Small intestine (tissue), 7 donors: ENCODE measurements at regions not wholly inside any gene's neighbourhood (a gene's known extent, or its start where the extent isn't known, plus 50 kb on each side); places are given as distances from the start of the nearest gene placed in this dataset.
"Not testable (repeated sequence)": the region's sequence is repeated elsewhere in the genome, so short reads cannot be mapped to it uniquely, and the experiment has no call there.

Source experiments
- DNase-seq, 2 donors: peaks; one replicate each; pipeline versions ENCODE4 v3.0.0 to v3.0.0-alpha.2; 2013
- FAIRE-seq: peaks from 2 replicates; lab custom pipeline; 2012; peaks lifted over from hg19 to GRCh38; lab: Jason Lieb, UNC
- H3K27ac ChIP-seq, 3 donors: one replicate each; pipeline ENCODE4 v1.5.1; 2013; ENCODE audit warnings: low read length in 2 of 3, mild to moderate bottlenecking in 2 of 3, control low read depth in 1 of 3, inconsistent platforms in 1 of 3, low read depth in 1 of 3, moderate library complexity in 1 of 3
- H3K27me3 ChIP-seq, 3 donors: one replicate each; pipeline ENCODE4 v1.6.1; 2013; ENCODE audit warnings: low read length in 3 of 3, inconsistent platforms in 1 of 3; ENCODE audit not compliant: control insufficient read depth in 3 of 3, insufficient read depth in 3 of 3
- H3K36me3 ChIP-seq, 3 donors: one replicate each; pipeline ENCODE4 v1.6.1; 2013; ENCODE audit warnings: low read length in 3 of 3, inconsistent platforms in 1 of 3, low read depth in 1 of 3, mild to moderate bottlenecking in 1 of 3, moderate library complexity in 1 of 3; ENCODE audit not compliant: control insufficient read depth in 3 of 3, insufficient read depth in 2 of 3
- H3K4me1 ChIP-seq, 3 donors: one replicate each; pipeline ENCODE4 v1.6.1; 2013; ENCODE audit warnings: low read length in 2 of 3, inconsistent platforms in 1 of 3, low read depth in 1 of 3, mild to moderate bottlenecking in 1 of 3, moderate library complexity in 1 of 3; ENCODE audit not compliant: control insufficient read depth in 3 of 3, insufficient read depth in 2 of 3
- H3K4me3 ChIP-seq, 3 donors: one replicate each; pipeline ENCODE4 v1.5.1; 2013; ENCODE audit warnings: low read length in 3 of 3, control low read depth in 1 of 3, inconsistent platforms in 1 of 3, low read depth in 1 of 3, mild to moderate bottlenecking in 1 of 3, moderate library complexity in 1 of 3
- H3K9me3 ChIP-seq, 2 donors: one replicate each; pipeline ENCODE4 v1.6.1; 2013; ENCODE audit warnings: low read depth in 1 of 2, low read length in 1 of 2; ENCODE audit not compliant: control insufficient read depth in 2 of 2, insufficient read depth in 1 of 2
- WGBS, 3 donors: extraction: QIAGEN DNeasy Blood & Tissue Kit; methylation state at CpG; one replicate each; pipeline ENCODE4 v1.1.7; 2013; 5-methylcytosine and 5-hydroxymethylcytosine counted together
- donor health status: healthy with polysubstance abuse.
- donor health status: control.
- donor health status: control.
- donor health status: Bipolar disorder and iron deficiency.
- donor health status: healthy.

DNA sequence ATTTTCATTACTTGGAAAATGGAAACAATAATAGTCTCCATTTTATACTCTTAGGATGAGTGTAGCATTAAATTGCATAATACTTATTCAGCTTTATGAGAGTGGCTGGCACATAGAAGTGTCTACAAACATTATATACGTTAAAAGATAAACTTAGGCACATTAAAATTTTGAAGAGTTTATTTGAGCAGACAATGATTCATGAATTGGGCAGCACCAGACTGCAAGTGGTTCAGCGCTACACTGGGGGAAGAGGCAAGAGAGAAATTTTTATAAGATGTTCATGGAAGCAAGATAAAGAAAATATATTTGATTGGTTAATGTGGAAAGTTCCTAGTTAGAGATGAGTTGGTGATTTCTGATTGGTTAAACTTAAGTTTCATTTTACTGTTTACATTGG is 243.7 kb downstream of the RASEF start:
- H3K27me3 ChIP-seq, result no peaks in the 10 kb centered on the region
- no peak for FAIRE-seq
- WGBS, 3 donors, result 75 to 78% (median 76%) methylated on average over 2 of the region's 2 CpGs
- DNase-seq, result no peak
- no peaks in the 10 kb centered on the region for H3K36me3 ChIP-seq
- H3K4me3 ChIP-seq, result no peak overlapping the region
- H3K4me1 ChIP-seq, result no peaks in the 10 kb centered on the region
- H3K27ac ChIP-seq, result no peak overlapping the region
- H3K9me3 ChIP-seq, result peaks cover 0 to 2% of the 10 kb centered on the region in 2 donors

DNA sequence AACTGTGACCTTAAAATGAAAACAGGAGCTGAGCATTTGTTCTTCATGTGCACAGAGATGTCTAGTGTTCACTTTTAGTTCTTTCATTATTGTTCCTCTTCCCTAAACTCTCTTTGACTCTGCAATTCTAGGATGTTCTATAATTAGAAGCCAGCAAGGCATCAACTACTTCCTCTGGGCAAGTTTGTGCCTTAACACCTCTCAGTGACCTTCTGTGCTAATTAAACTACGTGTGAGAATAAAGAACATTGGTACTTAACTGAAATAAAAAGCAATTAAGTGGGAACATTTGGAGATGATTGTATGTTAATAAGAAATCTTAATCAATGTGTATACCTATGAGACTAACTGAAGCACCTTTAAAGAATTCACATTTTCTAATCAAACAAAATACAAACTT is 242.8 kb downstream of the RASEF start:
- no peaks in the 10 kb centered on the region for H3K4me1 ChIP-seq
- H3K9me3 ChIP-seq, result peaks cover 0 to 2% of the 10 kb centered on the region in 2 donors
- FAIRE-seq, result no peak
- no peak overlapping the region for H3K4me3 ChIP-seq
- no peaks in the 10 kb centered on the region for H3K27me3 ChIP-seq
- no peaks in the 10 kb centered on the region for H3K36me3 ChIP-seq
- no peak for DNase-seq
- no peak overlapping the region for H3K27ac ChIP-seq
- WGBS, 3 donors, result 32 to 54% (median 46%) methylated on average over 1 of the region's 1 CpG

DNA sequence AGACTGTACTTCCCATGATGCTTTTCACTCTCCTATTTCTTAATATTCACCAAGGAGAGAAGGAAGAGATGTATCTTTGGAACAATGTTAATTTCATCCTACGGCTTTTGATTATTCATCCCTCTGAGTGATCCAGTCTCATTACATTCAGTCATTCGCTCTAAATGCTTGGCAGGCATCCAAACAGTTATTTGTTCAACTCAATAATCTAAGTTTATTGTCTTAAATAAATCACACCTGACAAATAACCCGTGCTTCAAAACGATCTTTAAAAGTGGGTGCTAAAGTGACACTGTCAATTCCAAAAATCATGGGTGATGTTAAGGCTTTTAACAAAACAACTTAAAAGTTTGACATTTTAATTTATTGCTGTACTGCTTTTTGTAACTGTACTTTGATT is 233.1 kb downstream of the RASEF start:
- H3K27me3 ChIP-seq, result no peaks in the 10 kb centered on the region
- H3K27ac ChIP-seq, result no peak overlapping the region
- no peaks in the 10 kb centered on the region for H3K36me3 ChIP-seq
- H3K9me3 ChIP-seq, result no peaks in the 10 kb centered on the region
- FAIRE-seq (no peak), DNase-seq (peak in 1 of 2 donors; percentile 38)
- WGBS, 3 donors, result 6 to 28% (median 18%) methylated on average over 4 of the region's 4 CpGs
- no peaks in the 10 kb centered on the region for H3K4me1 ChIP-seq
- no peak overlapping the region for H3K4me3 ChIP-seq

DNA sequence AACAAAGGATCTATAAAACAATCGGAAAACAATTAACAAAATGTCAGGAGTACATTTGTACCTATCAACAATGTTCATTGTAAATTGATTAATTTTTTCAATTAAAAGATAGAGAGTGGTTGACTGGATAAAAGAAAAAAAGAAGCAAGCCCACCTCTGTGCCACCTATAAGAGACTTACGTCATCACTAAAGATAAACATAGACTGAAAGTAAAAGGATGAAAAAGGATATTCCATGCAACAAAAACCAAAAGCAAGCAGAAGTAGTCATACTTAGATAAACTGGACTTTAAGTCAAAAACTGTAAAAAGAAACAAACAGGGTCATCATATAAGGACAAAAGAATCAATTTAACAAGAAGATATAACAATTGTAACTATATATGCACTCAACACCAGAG is 197.4 kb downstream of the RASEF start:
- Histone ChIP-seq H3K9me3 (no peaks in the 10 kb centered on the region), H3K27me3 (no peaks in the 10 kb centered on the region), H3K27ac (no peak overlapping the region), H3K4me1 (no peaks in the 10 kb centered on the region), H3K4me3 (no peak overlapping the region), H3K36me3 (no peaks in the 10 kb centered on the region)
- FAIRE-seq (no peak), DNase-seq (no peak)
- 88 to 94% (median 93%) methylated on average over 2 of the region's 2 CpGs for WGBS, 3 donors

DNA sequence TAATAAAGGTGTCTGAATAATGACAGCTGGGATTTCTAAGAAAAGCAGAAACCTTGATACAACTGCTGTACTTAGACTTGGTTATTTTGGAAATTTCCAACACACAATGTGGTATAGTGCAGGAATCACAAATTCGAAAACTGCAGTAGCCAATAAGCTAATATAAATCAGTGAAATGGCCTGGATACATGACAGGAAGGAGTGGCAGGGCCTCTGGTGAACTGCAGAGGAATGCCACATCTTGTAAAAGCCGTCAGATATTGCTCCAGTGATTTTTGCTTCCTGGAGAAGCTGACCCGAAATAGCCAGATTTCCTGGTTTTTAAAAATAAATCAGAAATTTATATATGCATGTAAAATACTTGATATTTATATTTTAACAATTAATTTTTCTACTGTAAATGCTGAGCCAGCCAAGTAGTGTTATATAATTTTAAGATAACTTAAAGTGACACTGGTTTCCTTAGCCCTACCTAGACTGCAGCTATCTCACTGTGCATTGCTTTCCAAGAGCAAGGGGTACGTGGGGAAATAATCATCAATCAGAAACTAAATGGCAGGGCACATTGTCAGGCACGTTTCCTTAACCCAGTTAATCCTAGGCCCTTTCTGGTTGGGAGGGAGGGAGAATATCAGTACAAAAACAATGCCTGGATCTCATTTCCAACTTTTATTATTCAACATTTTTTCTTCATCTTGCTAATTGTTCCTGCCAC is 182.4 kb downstream of the RASEF start:
- WGBS, 3 donors, result 67 to 71% (median 68%) methylated on average over 5 of the region's 5 CpGs
- H3K4me3 ChIP-seq, result no peak overlapping the region
- no peaks in the 10 kb centered on the region for H3K27me3 ChIP-seq
- no peak overlapping the region for H3K27ac ChIP-seq
- no peaks in the 10 kb centered on the region for H3K4me1 ChIP-seq
- H3K9me3 ChIP-seq, result no peaks in the 10 kb centered on the region
- no peaks in the 10 kb centered on the region for H3K36me3 ChIP-seq
- DNase-seq (no peak), FAIRE-seq (no peak)

DNA sequence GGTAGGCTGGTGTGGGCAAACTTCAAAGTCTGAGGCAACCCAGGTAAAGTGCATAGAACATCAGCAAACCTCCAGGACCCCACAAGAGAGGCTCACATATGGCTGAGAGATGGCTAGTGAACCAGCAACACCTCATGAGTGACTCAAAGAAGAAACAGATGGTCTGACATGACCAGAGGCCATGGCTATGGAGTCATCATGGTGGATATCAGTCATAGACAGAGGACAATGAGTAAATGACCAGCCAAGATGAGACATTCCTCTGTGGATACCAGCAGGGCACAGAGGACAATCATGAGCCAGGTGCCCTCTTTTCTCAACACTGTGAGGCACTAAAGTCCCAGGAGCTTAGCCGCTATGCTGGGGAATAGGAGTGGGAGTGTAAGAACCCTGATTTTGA is 180.8 kb downstream of the RASEF start:
- no peak for DNase-seq
- H3K27ac ChIP-seq, result no peak overlapping the region
- H3K9me3 ChIP-seq, result no peaks in the 10 kb centered on the region
- no peak overlapping the region for H3K4me3 ChIP-seq
- no peaks in the 10 kb centered on the region for H3K36me3 ChIP-seq
- no peaks in the 10 kb centered on the region for H3K27me3 ChIP-seq
- H3K4me1 ChIP-seq, result no peaks in the 10 kb centered on the region
- FAIRE-seq, result no peak
- 98 to 100% (median 100%) methylated on average over 1 of the region's 1 CpG for WGBS, 3 donors

DNA sequence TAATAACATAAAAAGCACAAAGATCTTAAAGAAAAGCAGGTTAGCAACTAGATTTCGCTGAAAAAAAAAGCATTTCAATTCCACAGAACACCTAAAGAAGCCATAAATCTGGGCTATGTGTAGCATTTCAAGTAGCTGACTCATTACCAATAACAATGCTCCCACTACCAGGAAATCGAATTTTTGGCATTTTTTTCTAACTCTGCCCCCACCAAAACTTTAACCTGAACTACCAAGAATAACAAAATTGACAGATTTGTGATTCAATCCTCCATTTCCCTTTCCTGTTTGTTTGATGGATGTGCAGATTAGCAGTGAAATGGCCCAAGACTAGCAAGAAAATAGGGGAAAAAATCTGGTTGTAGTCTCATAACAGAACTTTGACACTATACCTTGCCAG is 180.2 kb downstream of the RASEF start:
- no peak for FAIRE-seq
- DNase-seq, result no peak
- Histone ChIP-seq H3K36me3 (no peaks in the 10 kb centered on the region), H3K4me1 (no peaks in the 10 kb centered on the region), H3K9me3 (no peaks in the 10 kb centered on the region), H3K4me3 (no peak overlapping the region), H3K27me3 (no peaks in the 10 kb centered on the region), H3K27ac (no peak overlapping the region)
- WGBS, 3 donors, result 46 to 59% (median 54%) methylated on average over 2 of the region's 2 CpGs

DNA sequence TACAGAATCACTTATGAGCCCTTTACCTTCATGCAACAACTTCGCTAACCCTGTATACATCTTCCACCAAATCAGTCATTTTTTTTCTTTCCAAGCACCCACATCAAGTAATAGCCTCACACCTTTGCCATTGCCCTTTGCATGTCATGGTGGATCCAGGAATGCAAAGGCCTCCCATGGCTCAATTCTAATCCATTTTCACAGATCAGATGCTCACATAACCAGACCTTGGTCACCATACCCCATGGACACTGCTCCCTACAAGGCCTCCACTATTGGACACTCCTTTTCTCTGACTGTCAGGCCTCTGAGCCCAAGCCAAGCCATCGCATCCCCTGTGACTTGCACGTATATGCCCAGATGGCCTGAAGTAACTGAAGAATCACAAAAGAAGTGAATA is 179.5 kb downstream of the RASEF start:
- no peak overlapping the region for H3K4me3 ChIP-seq
- H3K27ac ChIP-seq, result no peak overlapping the region
- FAIRE-seq, result no peak
- H3K9me3 ChIP-seq, result no peaks in the 10 kb centered on the region
- no peaks in the 10 kb centered on the region for H3K4me1 ChIP-seq
- no peak for DNase-seq
- H3K36me3 ChIP-seq, result no peaks in the 10 kb centered on the region
- WGBS, 3 donors, result 92 to 98% (median 94%) methylated on average over 2 to 3 of the region's 3 CpGs
- H3K27me3 ChIP-seq, result no peaks in the 10 kb centered on the region

DNA sequence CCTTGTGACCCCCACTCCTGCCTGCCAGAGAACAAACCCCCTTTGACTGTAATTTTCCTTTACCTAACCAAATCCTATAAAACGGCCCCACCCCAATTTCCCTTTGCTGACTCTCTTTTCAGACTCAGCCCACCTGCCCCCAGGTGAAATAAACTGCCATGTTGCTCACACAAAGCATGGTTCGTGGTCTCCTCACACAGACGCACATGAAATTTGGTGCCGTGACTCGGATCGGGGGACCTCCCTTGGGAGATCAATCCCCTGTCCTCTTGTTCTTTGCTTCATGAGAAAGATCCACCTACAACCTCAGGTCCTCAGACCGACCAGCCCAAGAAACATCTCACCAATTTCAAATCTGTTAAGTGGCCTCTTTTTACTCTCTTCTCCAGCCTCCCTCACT is 179.0 kb downstream of the RASEF start:
- not testable (repeated sequence) for H3K4me1 ChIP-seq, H3K27ac ChIP-seq, H3K9me3 ChIP-seq, H3K27me3 ChIP-seq, DNase-seq, FAIRE-seq, H3K4me3 ChIP-seq, H3K36me3 ChIP-seq
- WGBS, 3 donors, result 84 to 87% (median 86%) methylated on average over 7 of the region's 7 CpGs
